ENCODE measurements at regions not wholly inside any gene's neighbourhood (a gene's known extent, or its start where the extent isn't known, plus 50 kb on each side); places are given as distances from the start of the nearest gene placed in this dataset.

DNA sequence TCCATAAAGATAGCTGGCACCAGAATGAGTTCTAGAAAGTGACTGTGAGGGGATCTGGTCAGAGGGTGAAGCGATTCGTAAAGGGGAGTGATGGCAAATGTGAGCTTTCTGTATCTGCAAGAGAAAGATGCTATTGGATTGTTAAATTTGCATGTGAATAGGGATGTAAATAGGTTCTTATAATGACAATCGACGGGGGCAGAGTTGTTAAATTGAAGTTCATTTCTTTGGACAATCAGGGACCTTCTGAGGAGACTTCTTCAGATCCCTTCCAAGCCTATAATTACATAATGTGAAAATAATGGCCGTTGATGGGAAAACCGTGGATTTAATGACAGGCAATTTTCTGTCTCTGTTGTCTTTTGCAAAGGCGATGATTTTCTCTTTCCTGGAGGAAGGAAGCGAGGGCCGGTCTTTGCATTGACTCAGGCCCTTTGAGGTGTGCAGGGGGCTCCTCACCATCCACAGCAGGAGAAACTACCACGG is 52.2 kb upstream of the TMEM18 start:
- Histone ChIP-seq H4K5ac (ENCODE audit: insufficient read length, low read depth, low read length) (peak overlapping the region; percentile 97), H4K91ac (replicated peaks; ENCODE audit: insufficient read length, low read length) (peak overlapping the region; percentile 71), H3K79me1 (ENCODE audit: low read depth, low read length) (no peaks in the 10 kb centered on the region; the same call in 1 of the 2 replicates), H3K4me3 (ENCODE audit: extremely low read depth in 1 of 4, insufficient read depth in 2 of 4, low read depth in 3 of 4, low read length in 4 of 4) (peak overlapping the region in 3 of 4 experiments; percentile 5 to 46 (median 12); a peak in 3 of 8 replicates), H3K23ac (ENCODE audit: insufficient read length) (no peak overlapping the region), H2AFZ (ENCODE audit: low read length) (no peak overlapping the region), H3K27ac (ENCODE audit: low read depth, low read length) (peak overlapping the region; percentile 89), H2BK5ac (ENCODE audit: low read depth, low read length) (peak overlapping the region; percentile 99; the same call in 1 of the 2 replicates), H3K23me2 (ENCODE audit: low read depth, low read length) (peaks cover 2% of the 10 kb centered on the region; the same call in 1 of the 2 replicates), H3K79me2 (ENCODE audit: control insufficient read depth in 1 of 2, insufficient read depth in 2 of 2, low read length in 2 of 2) (peaks cover 0 to 4% of the 10 kb centered on the region in 2 experiments; a peak in 1 of 4 replicates), H2BK15ac (ENCODE audit: low read length) (no peak overlapping the region), H3K9me3 (ENCODE audit: insufficient read depth in 2 of 2, low read depth in 1 of 2, low read length in 1 of 2) (no peaks in the 10 kb centered on the region), H3K36me3 (ENCODE audit: control insufficient read depth in 2 of 4, insufficient read depth in 4 of 4, low read length in 3 of 4) (no peaks in the 10 kb centered on the region; a peak in 1 of 8 replicates), H3K56ac (replicated peaks; ENCODE audit: insufficient read length, low read depth, low read length) (peak overlapping the region; percentile 27), H4K8ac (ENCODE audit: extremely low read depth, insufficient read depth, low read length) (no peak overlapping the region), H4K20me1 (replicated peaks in 1 of 2; ENCODE audit: control insufficient read depth in 1 of 2, insufficient read depth in 2 of 2, low read length in 2 of 2) (no peaks in the 10 kb centered on the region), H3K18ac (ENCODE audit: extremely low read depth, low read length) (peak overlapping the region; percentile 96), H3K4ac (replicated peaks; ENCODE audit: insufficient read length, low read depth, low read length) (no peak overlapping the region), H2BK12ac (ENCODE audit: low read depth, low read length) (peak overlapping the region; percentile 75; the same call in 1 of the 2 replicates), H3K14ac (ENCODE audit: insufficient read length) (no peak overlapping the region), H2BK20ac (ENCODE audit: low read length) (peak overlapping the region; percentile 90; the same call in 1 of the 2 replicates), H3K27me3 (replicated peaks in 1 of 4; ENCODE audit: control insufficient read depth in 3 of 4, extremely low read depth in 1 of 4, insufficient read depth in 3 of 4, low read length in 3 of 4) (no peaks in the 10 kb centered on the region; a peak in 2 of 7 replicates), H3K9ac (replicated peaks in 1 of 4; ENCODE audit: extremely low read depth in 1 of 4, low read depth in 3 of 4, low read length in 3 of 4) (no peak overlapping the region), H3K4me2 (ENCODE audit: insufficient read depth in 1 of 2, low read depth in 2 of 2, low read length in 2 of 2) (peak overlapping the region; percentile 59 to 68), H3K4me1 (replicated peaks in 1 of 4; ENCODE audit: control insufficient read depth in 3 of 4, insufficient read depth in 4 of 4, low read length in 3 of 4) (peaks cover 10 to 16% (median 11%) of the 10 kb centered on the region in 4 experiments), H2BK120ac (replicated peaks; ENCODE audit: low read depth, low read length) (peak overlapping the region; percentile 75), H2AK5ac (ENCODE audit: low read depth, low read length) (no peak overlapping the region)
- 4% methylated on average over 10 of the region's 10 CpGs; no CpG with 5 or more reads in 1 of the 2 experiments for WGBS, 2 experiments (ENCODE audit: extremely low coverage in 1 of 2, insufficient coverage in 1 of 2, insufficient read length in 1 of 2, insufficient replicate concordance in 2 of 2, low coverage in 1 of 2, low lambda C conversion rate in 2 of 2, missing lambda C conversion rate in 1 of 2)
- ChIA-PET POLR2A (ENCODE audit: partially characterized antibody) (interaction anchor here (1.0 to 2.0 kb wide), 5 partner anchors 9 to 36 kb away, joined by 3 to 14 read pairs (median 5); no protein-coding TSS in a partner anchor), CTCF (ENCODE audit: partially characterized antibody) (interaction anchor here (1.1 to 1.2 kb wide), 2 partner anchors 11 to 14 kb away, joined by 4 read pairs; no protein-coding TSS in a partner anchor)
- DNase-seq (ENCODE audit: low read depth in 1 of 2, low spot score in 2 of 2) (peak in 1 of 2 experiments; percentile 25), FAIRE-seq (peak; percentile 76)
- TF ChIP-seq EP300 (IDR thresholded peaks at IDR 0.05; ENCODE audit: borderline replicate concordance in 1 of 2, low read depth in 2 of 2, low read length in 2 of 2) (peak in 1 of 2 experiments; percentile 64; a peak in 1 of 3 replicates), SIRT6 (IDR thresholded peaks at IDR 0.05; ENCODE audit: low read length) (no peak), POU5F1 (IDR thresholded peaks at IDR 0.05; ENCODE audit: low read depth, low read length) (peak; percentile 95), TBP (IDR thresholded peaks at IDR 0.05; ENCODE audit: low read depth, low read length) (peak; percentile 70), HDAC2 (IDR thresholded peaks at IDR 0.05; ENCODE audit: borderline replicate concordance in 1 of 2, low read depth in 2 of 2, low read length in 2 of 2) (no peak; a peak in 2 of 4 replicates), TAF1 (IDR thresholded peaks at IDR 0.05; ENCODE audit: low read depth, low read length) (0 out of 2 replicates have a peak, but pooled peaks have one; percentile 53), PHF8 (conservative IDR thresholded peaks at IDR 0.05; ENCODE audit: low read depth, low read length) (no peak), SP1 (IDR thresholded peaks at IDR 0.05; ENCODE audit: low read depth, low read length) (peak; percentile 80)
